GM23338 (cell line): ENCODE measurements at regions not wholly inside any gene's neighbourhood (a gene's known extent, or its start where the extent isn't known, plus 50 kb on each side); places are given as distances from the start of the nearest gene placed in this dataset.

Experiments used
- ATAC-seq: fragments of 200-7000 bp; cut with Tn5 transposase; 3 replicates; pipeline ENCODE4 v1.9.1; 2020
- DNase-seq: peaks from one replicate; pipeline ENCODE4 v3.0.0-alpha.2; 2015; ENCODE audit warnings: low spot score
- H2AFZ ChIP-seq: fragments of 200-600 bp; sonication (generic); 2 replicates; pipeline ENCODE4 v1.8.0; 2016; ENCODE audit warnings: antibody characterized with exemption, mild to moderate bottlenecking, moderate library complexity
- H3F3A ChIP-seq: fragments of 200-600 bp; sonication (generic); replicated peaks from 2 replicates; pipeline ENCODE4 v1.8.0; 2017; ENCODE audit warnings: antibody characterized with exemption, mixed run types, low read depth
- H3K27ac ChIP-seq: fragments of 200-600 bp; sonication (generic); 2 replicates; pipeline ENCODE4 v1.6.1; 2016; ENCODE audit warnings: low read depth
- H3K27me3 ChIP-seq: fragments of 200-600 bp; sonication (generic); 2 replicates; pipeline ENCODE4 v1.8.0; 2016; ENCODE audit warnings: mild to moderate bottlenecking, mixed run types, moderate library complexity; ENCODE audit not compliant: insufficient read depth
- H3K36me3 ChIP-seq: fragments of 200-600 bp; sonication (generic); 2 replicates; pipeline ENCODE4 v1.8.0; 2016; ENCODE audit warnings: mild to moderate bottlenecking; ENCODE audit not compliant: insufficient read depth
- H3K4me1 ChIP-seq: fragments of 200-600 bp; sonication (generic); 2 replicates; pipeline ENCODE4 v1.8.0; 2016; ENCODE audit warnings: mild to moderate bottlenecking, moderate library complexity; ENCODE audit not compliant: insufficient read depth
- H3K4me2 ChIP-seq: fragments of 200-600 bp; sonication (generic); 2 replicates; pipeline ENCODE4 v1.7.1; 2017; ENCODE audit warnings: mixed run types
- H3K4me3 ChIP-seq: fragments of 200-600 bp; sonication (generic); 2 replicates; pipeline ENCODE4 v1.6.1; 2016; ENCODE audit warnings: mixed run types
- H3K79me2 ChIP-seq: fragments of 200-600 bp; sonication (generic); replicated peaks from 2 replicates; pipeline ENCODE4 v1.8.0; 2017; ENCODE audit warnings: mild to moderate bottlenecking; ENCODE audit not compliant: insufficient read depth
- H3K9me2 ChIP-seq: fragments of 200-600 bp; sonication (generic); 2 replicates; pipeline ENCODE4 v1.8.0; 2017; ENCODE audit not compliant: insufficient read depth
- H4K20me1 ChIP-seq: fragments of 200-600 bp; sonication (generic); replicated peaks from 2 replicates; pipeline ENCODE4 v1.8.0; 2017; ENCODE audit warnings: mild to moderate bottlenecking; ENCODE audit not compliant: insufficient read depth
- H3K27ac Mint-ChIP-seq: 2 replicates; pipeline ENCODE4 v1.8.0; 2020; ENCODE audit warnings: inconsistent platforms, mild to moderate bottlenecking, moderate library complexity, mixed read lengths
- H3K27me3 Mint-ChIP-seq: 3 replicates; pipeline ENCODE4 v1.8.0; 2022; ENCODE audit warnings: low read depth, mild to moderate bottlenecking, moderate library complexity, mixed read lengths, inconsistent platforms; ENCODE audit not compliant: insufficient read depth, poor library complexity
- H3K36me3 Mint-ChIP-seq: 3 replicates; pipeline ENCODE4 v1.8.0; 2021; ENCODE audit warnings: low read depth, mild to moderate bottlenecking, inconsistent platforms, moderate library complexity, mixed read lengths
- H3K4me1 Mint-ChIP-seq: 3 replicates; pipeline ENCODE4 v1.8.0; 2020; ENCODE audit warnings: mild to moderate bottlenecking, inconsistent platforms, mixed read lengths
- H3K4me3 Mint-ChIP-seq: 3 replicates; pipeline ENCODE4 v1.8.0; 2021; ENCODE audit warnings: moderate library complexity, mild to moderate bottlenecking, inconsistent platforms, mixed read lengths
- H3K9me3 Mint-ChIP-seq: 3 replicates; pipeline ENCODE4 v1.8.0; 2020; ENCODE audit warnings: moderate library complexity, mild to moderate bottlenecking, inconsistent platforms, mixed read lengths
- ETS1 ChIP-seq: IDR thresholded peaks from 2 replicates; pipeline ENCODE4 v1.6.1; 2016; ENCODE audit warnings: antibody characterized with exemption
- EZH2 ChIP-seq: fragments of 200-600 bp; sonication (generic); IDR thresholded peaks from one replicate; pipeline ENCODE4 v1.8.0; 2017; ENCODE audit warnings: antibody characterized with exemption, mild to moderate bottlenecking, low read depth; ENCODE audit not compliant: unreplicated experiment
- EZH2phosphoT487 ChIP-seq: fragments of 200-600 bp; sonication (generic); IDR thresholded peaks from one replicate; pipeline ENCODE4 v1.8.1; 2018; ENCODE audit warnings: antibody characterized with exemption; ENCODE audit not compliant: unreplicated experiment
- NANOG ChIP-seq: IDR thresholded peaks from 2 replicates; pipeline ENCODE4 v1.6.1; 2016; ENCODE audit warnings: antibody characterized with exemption, borderline replicate concordance
- REST ChIP-seq: IDR thresholded peaks from one replicate; pipeline ENCODE4 v1.6.1; 2018; ENCODE audit warnings: antibody characterized with exemption; ENCODE audit not compliant: unreplicated experiment
- STAT1 ChIP-seq: IDR thresholded peaks from one replicate; pipeline ENCODE4 v1.6.1; 2016; ENCODE audit warnings: antibody characterized with exemption; ENCODE audit not compliant: unreplicated experiment
- ZNF462 ChIP-seq: fragments of 250-450 bp; sonication (Bioruptor Pico); IDR thresholded peaks from 2 replicates; pipeline ENCODE4 v1.5.0; 2020; ENCODE audit warnings: mild to moderate bottlenecking, moderate library complexity

GRCh38 chr1:4121834-4122512 lies 221.9 kb upstream of the C1orf174 start (continued):
- TF ChIP-seq ZNF462 (CRISPR knock-in tag): no peak

GRCh38 chr1:4122513-4123160 lies 222.6 kb upstream of the C1orf174 start:
- ATAC-seq: no peak
- peaks cover 90% of the 10 kb centered on the region for H3K9me3 Mint-ChIP-seq
- peaks cover 7% of the 10 kb centered on the region for H3K27me3 Mint-ChIP-seq
- TF ChIP-seq ETS1: no peak
- no peak for TF ChIP-seq EZH2phosphoT487
- TF ChIP-seq EZH2: no peak
- TF ChIP-seq REST: no peak
- no peak for TF ChIP-seq STAT1
- TF ChIP-seq NANOG: no peak

More at GRCh38 chr1:4122513-4123160, 222.6 kb upstream of the C1orf174 start:
- Histone ChIP-seq H3K79me2 (no peaks in the 10 kb centered on the region), H3K36me3 (no peaks in the 10 kb centered on the region; the same call in 1 of the 2 replicates), H3K27ac (no peak overlapping the region), H3F3A (no peaks in the 10 kb centered on the region), H3K4me2 (no peak overlapping the region), H4K20me1 (no peaks in the 10 kb centered on the region), H3K9me2 (no peaks in the 10 kb centered on the region), H3K27me3 (no peaks in the 10 kb centered on the region), H3K4me3 (no peak overlapping the region), H3K4me1 (no peaks in the 10 kb centered on the region), H2AFZ (no peak overlapping the region)
- no peak overlapping the region for H3K27ac Mint-ChIP-seq
- DNase-seq: no peak
- 0 out of 3 replicates have a peak, but pooled peaks cover 3% of the 10 kb centered on the region for H3K4me1 Mint-ChIP-seq
- no peak overlapping the region for H3K4me3 Mint-ChIP-seq
- peaks cover 17% of the 10 kb centered on the region; the same call in 2 of the 3 replicates for H3K36me3 Mint-ChIP-seq
